Glutamatergic neuron (in vitro differentiated cells): ENCODE measurements at regions not wholly inside any gene's neighbourhood (a gene's known extent, or its start where the extent isn't known, plus 50 kb on each side); places are given as distances from the start of the nearest gene placed in this dataset.
"Not testable (repeated sequence)": the region's sequence is repeated elsewhere in the genome, so short reads cannot be mapped to it uniquely, and the experiment has no call there.

ENCODE experiments used
- DNase-seq: peaks from one replicate; pipeline ENCODE4 v3.0.0; 2022
- H3K27ac Mint-ChIP-seq: one replicate; pipeline ENCODE4 v1.8.0; 2020; ENCODE audit warnings: mild to moderate bottlenecking, mixed read lengths, inconsistent platforms; ENCODE audit not compliant: unreplicated experiment
- H3K27me3 Mint-ChIP-seq: one replicate; pipeline ENCODE4 v1.8.0; 2020; ENCODE audit warnings: mild to moderate bottlenecking, moderate library complexity, mixed read lengths, inconsistent platforms; ENCODE audit not compliant: unreplicated experiment
- H3K36me3 Mint-ChIP-seq: one replicate; pipeline ENCODE4 v1.8.0; 2020; ENCODE audit warnings: mild to moderate bottlenecking, mixed read lengths, inconsistent platforms; ENCODE audit not compliant: unreplicated experiment
- H3K4me1 Mint-ChIP-seq: one replicate; pipeline ENCODE4 v1.8.0; 2020; ENCODE audit warnings: mild to moderate bottlenecking, low read depth, mixed read lengths, inconsistent platforms; ENCODE audit not compliant: unreplicated experiment
- H3K4me3 Mint-ChIP-seq: one replicate; pipeline ENCODE4 v1.8.0; 2020; ENCODE audit warnings: mild to moderate bottlenecking, mixed read lengths, inconsistent platforms; ENCODE audit not compliant: unreplicated experiment
- H3K9me3 Mint-ChIP-seq: one replicate; pipeline ENCODE4 v1.8.0; 2020; ENCODE audit warnings: mild to moderate bottlenecking, moderate library complexity, mixed read lengths, inconsistent platforms; ENCODE audit not compliant: unreplicated experiment
- TF ChIP-seq, protein P1 (sequence below): fragments of 200-600 bp; sonication (generic); IDR thresholded peaks from one replicate; pipeline ENCODE4 v1.5.0; 2021; ENCODE audit not compliant: partially characterized antibody, unreplicated experiment

DNA sequence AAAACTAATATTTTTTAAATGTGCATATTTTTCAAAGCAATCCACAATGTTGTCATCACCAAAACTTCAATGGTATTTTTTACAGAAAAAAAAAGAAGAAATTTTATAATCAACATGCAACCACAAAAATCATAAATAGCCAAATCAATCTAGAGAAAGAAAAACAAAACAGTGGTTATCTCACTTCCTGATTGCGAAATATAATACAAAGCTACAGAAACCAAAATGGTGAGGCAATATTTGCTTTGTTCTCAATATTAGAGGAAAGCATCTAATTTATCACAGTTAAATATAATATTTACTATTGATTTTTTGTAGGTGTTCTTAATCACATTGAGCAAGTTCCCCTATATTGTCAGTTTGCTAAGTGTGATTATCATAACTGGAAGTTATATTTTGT lies 720.7 kb upstream of the ADGRB3 start:
- Mint-ChIP-seq H3K9me3 (no peaks in the 10 kb centered on the region), H3K27me3 (no peaks in the 10 kb centered on the region), H3K4me3 (no peak overlapping the region), H3K36me3 (no peaks in the 10 kb centered on the region), H3K4me1 (no peaks in the 10 kb centered on the region), H3K27ac (no peak overlapping the region)
- TF ChIP-seq, protein P1, sequence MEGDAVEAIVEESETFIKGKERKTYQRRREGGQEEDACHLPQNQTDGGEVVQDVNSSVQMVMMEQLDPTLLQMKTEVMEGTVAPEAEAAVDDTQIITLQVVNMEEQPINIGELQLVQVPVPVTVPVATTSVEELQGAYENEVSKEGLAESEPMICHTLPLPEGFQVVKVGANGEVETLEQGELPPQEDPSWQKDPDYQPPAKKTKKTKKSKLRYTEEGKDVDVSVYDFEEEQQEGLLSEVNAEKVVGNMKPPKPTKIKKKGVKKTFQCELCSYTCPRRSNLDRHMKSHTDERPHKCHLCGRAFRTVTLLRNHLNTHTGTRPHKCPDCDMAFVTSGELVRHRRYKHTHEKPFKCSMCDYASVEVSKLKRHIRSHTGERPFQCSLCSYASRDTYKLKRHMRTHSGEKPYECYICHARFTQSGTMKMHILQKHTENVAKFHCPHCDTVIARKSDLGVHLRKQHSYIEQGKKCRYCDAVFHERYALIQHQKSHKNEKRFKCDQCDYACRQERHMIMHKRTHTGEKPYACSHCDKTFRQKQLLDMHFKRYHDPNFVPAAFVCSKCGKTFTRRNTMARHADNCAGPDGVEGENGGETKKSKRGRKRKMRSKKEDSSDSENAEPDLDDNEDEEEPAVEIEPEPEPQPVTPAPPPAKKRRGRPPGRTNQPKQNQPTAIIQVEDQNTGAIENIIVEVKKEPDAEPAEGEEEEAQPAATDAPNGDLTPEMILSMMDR = no peak
- DNase-seq = no peak

DNA sequence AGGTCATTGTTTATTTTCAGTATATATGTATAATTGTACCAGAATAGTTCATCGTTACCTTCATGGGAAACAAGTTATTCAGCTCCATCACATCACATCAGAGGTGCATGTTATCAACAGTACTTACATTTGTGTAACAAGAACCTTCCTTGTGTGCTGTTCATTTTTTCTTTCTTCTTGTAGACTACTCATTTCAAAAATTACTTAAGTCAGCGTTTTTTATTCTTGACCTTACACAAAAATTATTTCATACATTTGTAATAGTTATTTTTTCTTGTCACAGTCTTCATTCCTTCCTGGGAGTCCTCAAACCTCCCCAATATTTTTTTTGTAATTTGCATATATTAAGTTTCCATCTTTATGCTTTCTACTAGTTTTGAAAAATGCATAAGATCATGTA lies 725.7 kb upstream of the ADGRB3 start:
- H3K9me3 Mint-ChIP-seq = no peaks in the 10 kb centered on the region
- no peaks in the 10 kb centered on the region for H3K27me3 Mint-ChIP-seq
- DNase-seq = no peak
- H3K36me3 Mint-ChIP-seq = no peaks in the 10 kb centered on the region
- TF ChIP-seq, protein P1 = no peak
- no peaks in the 10 kb centered on the region for H3K4me1 Mint-ChIP-seq
- no peak overlapping the region for H3K4me3 Mint-ChIP-seq
- H3K27ac Mint-ChIP-seq = no peak overlapping the region

DNA sequence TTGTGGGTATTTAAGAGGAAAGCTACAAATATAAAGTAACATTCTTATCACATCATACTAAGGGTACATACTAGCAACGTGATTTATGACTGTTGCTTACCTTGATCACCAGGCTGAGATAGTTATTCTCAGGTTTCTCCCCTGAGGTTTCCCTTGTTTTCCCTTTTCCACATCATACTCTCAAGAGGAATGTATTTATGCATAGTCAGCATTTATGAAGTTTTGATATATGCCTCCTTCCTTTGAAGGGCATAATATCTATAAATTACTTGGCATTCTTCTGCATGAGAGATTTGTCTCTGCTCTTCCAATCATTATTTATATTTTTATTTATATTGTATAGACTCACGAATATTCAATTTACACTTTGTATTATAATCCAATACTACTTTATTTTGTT lies 726.7 kb upstream of the ADGRB3 start:
- H3K9me3 Mint-ChIP-seq = no peaks in the 10 kb centered on the region
- TF ChIP-seq, protein P1 = no peak
- H3K27ac Mint-ChIP-seq = no peak overlapping the region
- DNase-seq = no peak
- no peaks in the 10 kb centered on the region for H3K36me3 Mint-ChIP-seq
- no peak overlapping the region for H3K4me3 Mint-ChIP-seq
- no peaks in the 10 kb centered on the region for H3K4me1 Mint-ChIP-seq
- H3K27me3 Mint-ChIP-seq = no peaks in the 10 kb centered on the region

DNA sequence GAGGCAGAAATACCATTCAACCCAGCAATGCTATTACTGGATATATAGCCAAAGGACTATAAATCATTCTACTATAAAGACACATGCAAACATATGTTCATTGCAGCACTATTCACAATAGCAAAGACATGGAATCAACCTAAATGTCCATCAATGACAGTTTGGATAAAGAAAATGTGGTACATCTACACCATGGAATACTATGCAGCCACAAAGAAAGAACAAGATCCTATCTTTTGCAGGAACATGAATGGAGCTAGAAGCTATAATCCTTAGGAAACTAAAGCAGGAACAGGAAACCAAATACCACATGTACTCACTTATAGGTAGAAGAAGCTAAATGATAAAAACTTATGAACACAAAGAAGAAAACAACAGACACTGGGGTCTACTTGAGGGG lies 730.3 kb upstream of the ADGRB3 start:
- DNase-seq, H3K27me3 Mint-ChIP-seq, H3K27ac Mint-ChIP-seq, H3K9me3 Mint-ChIP-seq, H3K4me1 Mint-ChIP-seq, H3K36me3 Mint-ChIP-seq, H3K4me3 Mint-ChIP-seq: not testable (repeated sequence)

DNA sequence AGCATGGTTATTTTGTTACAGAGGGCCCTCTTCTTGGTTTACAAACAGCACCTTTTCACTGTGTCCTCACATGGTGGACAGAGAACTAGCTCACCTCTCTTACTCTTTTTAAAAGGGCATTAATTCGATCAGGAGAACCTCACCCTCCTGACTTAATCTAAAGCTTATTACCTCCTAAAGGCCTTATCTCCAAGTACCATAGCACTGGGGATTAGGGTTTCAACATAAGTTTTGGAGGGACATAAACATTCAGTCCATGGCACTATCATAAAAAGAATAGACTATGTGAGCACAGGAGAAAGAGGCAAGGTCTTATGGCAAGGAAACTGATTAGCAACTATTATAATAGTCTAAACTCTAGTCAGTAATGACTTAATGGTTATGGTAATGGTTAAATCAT lies 736.2 kb upstream of the ADGRB3 start:
- no peaks in the 10 kb centered on the region for H3K4me1 Mint-ChIP-seq
- H3K9me3 Mint-ChIP-seq = no peaks in the 10 kb centered on the region
- TF ChIP-seq, protein P1 = no peak
- no peaks in the 10 kb centered on the region for H3K27me3 Mint-ChIP-seq
- no peak overlapping the region for H3K27ac Mint-ChIP-seq
- H3K4me3 Mint-ChIP-seq = no peak overlapping the region
- no peaks in the 10 kb centered on the region for H3K36me3 Mint-ChIP-seq
- no peak for DNase-seq
